SK-N-SH (cell line): ENCODE measurements at regions not wholly inside any gene's neighbourhood (a gene's known extent, or its start where the extent isn't known, plus 50 kb on each side); places are given as distances from the start of the nearest gene placed in this dataset.

Experiments used
- CTCF ChIA-PET: fragments of 300-600, 350-600 bp; formaldehyde crosslinking; extraction: SDS; loops from one replicate; lab custom pipeline; 2021; lab: Yijun Ruan, JAX
- POLR2A ChIA-PET: fragments of 350-600 bp; sonication (Branson Sonifier 250); formaldehyde crosslinking; extraction: SDS; loops from one replicate; lab custom pipeline; 2020; ENCODE audit warnings: antibody characterized with exemption, inconsistent platforms; lab: Yijun Ruan, JAX
- DNase-seq: peaks from one replicate; pipeline ENCODE4 v3.0.0; 2012
- H2AFZ ChIP-seq: fragments of 200-600 bp; sonication (generic); 2 replicates; pipeline ENCODE4 v1.8.1; 2016; ENCODE audit warnings: antibody characterized with exemption, mild to moderate bottlenecking, low read depth
- H3F3A ChIP-seq: fragments of 200-600 bp; sonication (generic); replicated peaks from 2 replicates; pipeline ENCODE3; 2016; ENCODE audit warnings: antibody characterized with exemption, mild to moderate bottlenecking; ENCODE audit not compliant: insufficient read depth
- H3K27ac ChIP-seq, 2 experiments: fragments of 200-500 bp in 1 of 2; fragments of 200-600 bp in 1 of 2; sonication (Bioruptor generic) in 1 of 2; sonication (generic), shearing (Covaris generic) in 1 of 2; 2 replicates each; pipeline versions ENCODE4 v1.5.1 to v1.6.1; 2014 to 2016; ENCODE audit warnings: low read depth in 2 of 2, inconsistent platforms in 1 of 2, low read length in 1 of 2, mild to moderate bottlenecking in 1 of 2, mixed read lengths in 1 of 2
- H3K27me3 ChIP-seq: fragments of 200-600 bp; sonication (generic), shearing (Covaris generic); 2 replicates; pipeline ENCODE4 v1.6.1; 2016; ENCODE audit warnings: mixed run types; ENCODE audit not compliant: insufficient read depth
- H3K36me3 ChIP-seq, 2 experiments: fragments of 200-500 bp in 1 of 2; fragments of 200-600 bp in 1 of 2; sonication (Bioruptor generic) in 1 of 2; sonication (generic) in 1 of 2; replicated peaks in 1 of 2; 2 replicates each; pipeline versions ENCODE3 to v1.5.1; 2014 to 2016; ENCODE audit warnings: low read length in 1 of 2, mild to moderate bottlenecking in 1 of 2; ENCODE audit not compliant: insufficient read depth in 2 of 2, control insufficient read depth in 1 of 2
- H3K4me1 ChIP-seq, 2 experiments: fragments of 200-500 bp in 1 of 2; fragments of 200-600 bp in 1 of 2; sonication (Bioruptor generic) in 1 of 2; sonication (generic), shearing (Covaris generic) in 1 of 2; 2 replicates each; pipeline versions ENCODE4 v1.5.1 to v1.6.1; 2014 to 2016; ENCODE audit warnings: low read depth in 1 of 2, low read length in 1 of 2, mixed run types in 1 of 2; ENCODE audit not compliant: insufficient read depth in 2 of 2, control insufficient read depth in 1 of 2
- H3K4me2 ChIP-seq: fragments of 200-600 bp; sonication (generic), shearing (Covaris generic); 2 replicates; pipeline ENCODE4 v1.6.1; 2017; ENCODE audit warnings: mixed run types
- H3K4me3 ChIP-seq, 2 experiments: fragments of 200-500 bp in 1 of 2; fragments of 200-600 bp in 1 of 2; sonication (Bioruptor generic) in 1 of 2; sonication (generic), shearing (Covaris generic) in 1 of 2; 2 replicates each; pipeline versions ENCODE4 v1.5.1 to v1.8.1; 2014 to 2016; ENCODE audit warnings: low read depth in 2 of 2, inconsistent platforms in 1 of 2, low read length in 1 of 2, mild to moderate bottlenecking in 1 of 2, mixed read lengths in 1 of 2, moderate library complexity in 1 of 2
- H3K79me2 ChIP-seq: fragments of 200-600 bp; sonication (generic); 2 replicates; pipeline ENCODE4 v1.8.1; 2017; ENCODE audit warnings: mild to moderate bottlenecking; ENCODE audit not compliant: insufficient read depth
- H3K9ac ChIP-seq: fragments of 200-600 bp; sonication (generic); 2 replicates; pipeline ENCODE4 v1.6.1; 2017; ENCODE audit warnings: mixed run types
- H3K9me2 ChIP-seq: fragments of 200-600 bp; sonication (generic); 2 replicates; pipeline ENCODE4 v1.6.1; 2017; ENCODE audit warnings: mixed run types
- H3K9me3 ChIP-seq: fragments of 200-600 bp; sonication (generic); 2 replicates; pipeline ENCODE4 v1.6.1; 2017; ENCODE audit warnings: mixed run types, mild to moderate bottlenecking, moderate library complexity
- H4K20me1 ChIP-seq: fragments of 200-600 bp; sonication (generic); 2 replicates; pipeline ENCODE4 v1.6.1; 2017; ENCODE audit warnings: mild to moderate bottlenecking, mixed run types; ENCODE audit not compliant: insufficient read depth
- EZH2phosphoT487 ChIP-seq: fragments of 200-600 bp; sonication (generic); IDR thresholded peaks from 2 replicates; pipeline ENCODE4 v1.6.1; 2017; ENCODE audit warnings: low read depth, mixed run types, mild to moderate bottlenecking, antibody characterized with exemption, moderate library complexity, borderline replicate concordance
- FOSL2 ChIP-seq: IDR thresholded peaks from 2 replicates; pipeline ENCODE4 v1.4.0; 2012; ENCODE audit warnings: low read depth, mild to moderate bottlenecking, moderate library complexity, borderline replicate concordance
- FOXM1 ChIP-seq: IDR thresholded peaks from 2 replicates; pipeline ENCODE4 v1.4.0; 2012; ENCODE audit warnings: low read depth, mild to moderate bottlenecking
- GATA2 ChIP-seq: sonication (generic); formaldehyde crosslinking; IDR thresholded peaks from 2 replicates; pipeline ENCODE4 v1.5.0; 2020; ENCODE audit warnings: mild to moderate bottlenecking, missing genetic modification reagents
- MEF2A ChIP-seq: IDR thresholded peaks from 2 replicates; pipeline ENCODE4 v1.4.0; 2012; ENCODE audit warnings: low read depth, borderline replicate concordance
- MXI1 ChIP-seq: IDR thresholded peaks from 2 replicates; pipeline ENCODE4 v1.6.1; 2012; ENCODE audit warnings: mild to moderate bottlenecking, low read depth, low read length, improper control_type of control experiment
- NFIC ChIP-seq: IDR thresholded peaks from 2 replicates; pipeline ENCODE4 v1.4.0; 2012; ENCODE audit warnings: borderline replicate concordance
- NRF1 ChIP-seq: IDR thresholded peaks from 2 replicates; pipeline ENCODE4 v1.6.1; 2012; ENCODE audit warnings: low read depth, mild to moderate bottlenecking, low read length
- RCOR1 ChIP-seq: fragments of 150-350 bp; IDR thresholded peaks from 2 replicates; pipeline ENCODE4 v1.6.1; 2017; ENCODE audit warnings: antibody characterized with exemption, low read length
- RFX5 ChIP-seq: IDR thresholded peaks from 2 replicates; pipeline ENCODE4 v1.6.1; 2012; ENCODE audit warnings: mild to moderate bottlenecking, improper control_type of control experiment, low read length
- SMC3 ChIP-seq: IDR thresholded peaks from 2 replicates; pipeline ENCODE4 v1.6.1; 2012; ENCODE audit warnings: low read depth, low read length, improper control_type of control experiment
- TCF12 ChIP-seq: IDR thresholded peaks from 2 replicates; pipeline ENCODE4 v1.4.0; 2012
- WGBS: methylation state at CpG from one replicate; pipeline ENCODE4 v1.1.6; 2017; ENCODE audit warnings: low lambda C conversion rate; 5-methylcytosine and 5-hydroxymethylcytosine counted together
- TF ChIP-seq, protein P1 (sequence below): fragments of 150-350 bp; IDR thresholded peaks from 2 replicates; pipeline ENCODE4 v1.6.1; 2016; ENCODE audit warnings: mild to moderate bottlenecking, low read depth, low read length
- TF ChIP-seq, protein P2 (sequence below): fragments of 150-350 bp; IDR thresholded peaks from 2 replicates; pipeline ENCODE4 v1.6.1; 2017; ENCODE audit warnings: antibody characterized with exemption, low read length, low read depth, borderline replicate concordance
- TF ChIP-seq, protein P3 (sequence below): IDR thresholded peaks from 2 replicates; pipeline ENCODE4; 2012
- TF ChIP-seq, protein P4 (sequence below): fragments of 200-600 bp; sonication (generic); IDR thresholded peaks from 2 replicates; pipeline ENCODE4 v1.6.1; 2017; ENCODE audit warnings: antibody characterized with exemption, mild to moderate bottlenecking, moderate library complexity
- TF ChIP-seq, protein P5 (sequence below): IDR thresholded peaks from 2 replicates; pipeline ENCODE4 v1.6.1; 2012; ENCODE audit warnings: mild to moderate bottlenecking, low read depth, low read length, moderate library complexity
- TF ChIP-seq, protein P6 (sequence below): IDR thresholded peaks from 2 replicates; pipeline ENCODE4 v1.4.0; 2012; ENCODE audit warnings: low read depth, borderline replicate concordance

DNA sequence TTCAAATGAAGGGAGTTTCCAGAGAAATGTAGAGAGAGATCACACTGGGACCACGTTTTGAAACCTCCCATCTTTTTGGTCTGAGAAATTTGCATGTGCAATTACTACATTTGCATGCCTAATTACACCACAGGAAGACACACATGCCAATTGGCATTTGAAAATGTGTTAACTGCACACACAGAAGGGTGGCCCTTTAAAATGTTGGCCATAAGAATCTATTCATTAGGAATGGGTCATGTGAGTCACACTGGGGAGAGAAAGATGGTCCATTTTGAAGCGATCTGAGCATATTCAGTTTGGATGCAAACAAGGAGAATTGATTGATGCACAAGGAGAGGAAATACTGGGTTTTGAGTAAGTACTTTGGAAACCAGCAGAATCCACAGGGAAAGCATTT is 1407.1 kb upstream of the ACVR2A start:
- no peaks in the 10 kb centered on the region for H4K20me1 ChIP-seq
- no peaks in the 10 kb centered on the region for H3F3A ChIP-seq
- 4% methylated on average over 2 of the region's 2 CpGs for WGBS
- no peaks in the 10 kb centered on the region for H3K27me3 ChIP-seq
- no peaks in the 10 kb centered on the region for H3K4me1 ChIP-seq
- ChIA-PET POLR2A (no interaction called here), CTCF (no interaction called here)
- H3K9me2 ChIP-seq = no peaks in the 10 kb centered on the region
- no peak overlapping the region for H3K4me3 ChIP-seq
- H2AFZ ChIP-seq = no peak overlapping the region
- no peak overlapping the region for H3K27ac ChIP-seq
- no peaks in the 10 kb centered on the region for H3K36me3 ChIP-seq
- no peaks in the 10 kb centered on the region for H3K9me3 ChIP-seq
- H3K4me2 ChIP-seq = no peak overlapping the region
- no peak overlapping the region for H3K9ac ChIP-seq
- H3K79me2 ChIP-seq = no peaks in the 10 kb centered on the region
- TF ChIP-seq MXI1 (no peak), RFX5 (no peak), EZH2phosphoT487 (no peak)
- TF ChIP-seq, protein P1, sequence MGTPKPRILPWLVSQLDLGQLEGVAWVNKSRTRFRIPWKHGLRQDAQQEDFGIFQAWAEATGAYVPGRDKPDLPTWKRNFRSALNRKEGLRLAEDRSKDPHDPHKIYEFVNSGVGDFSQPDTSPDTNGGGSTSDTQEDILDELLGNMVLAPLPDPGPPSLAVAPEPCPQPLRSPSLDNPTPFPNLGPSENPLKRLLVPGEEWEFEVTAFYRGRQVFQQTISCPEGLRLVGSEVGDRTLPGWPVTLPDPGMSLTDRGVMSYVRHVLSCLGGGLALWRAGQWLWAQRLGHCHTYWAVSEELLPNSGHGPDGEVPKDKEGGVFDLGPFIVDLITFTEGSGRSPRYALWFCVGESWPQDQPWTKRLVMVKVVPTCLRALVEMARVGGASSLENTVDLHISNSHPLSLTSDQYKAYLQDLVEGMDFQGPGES = no peak
- no peak for DNase-seq

DNA sequence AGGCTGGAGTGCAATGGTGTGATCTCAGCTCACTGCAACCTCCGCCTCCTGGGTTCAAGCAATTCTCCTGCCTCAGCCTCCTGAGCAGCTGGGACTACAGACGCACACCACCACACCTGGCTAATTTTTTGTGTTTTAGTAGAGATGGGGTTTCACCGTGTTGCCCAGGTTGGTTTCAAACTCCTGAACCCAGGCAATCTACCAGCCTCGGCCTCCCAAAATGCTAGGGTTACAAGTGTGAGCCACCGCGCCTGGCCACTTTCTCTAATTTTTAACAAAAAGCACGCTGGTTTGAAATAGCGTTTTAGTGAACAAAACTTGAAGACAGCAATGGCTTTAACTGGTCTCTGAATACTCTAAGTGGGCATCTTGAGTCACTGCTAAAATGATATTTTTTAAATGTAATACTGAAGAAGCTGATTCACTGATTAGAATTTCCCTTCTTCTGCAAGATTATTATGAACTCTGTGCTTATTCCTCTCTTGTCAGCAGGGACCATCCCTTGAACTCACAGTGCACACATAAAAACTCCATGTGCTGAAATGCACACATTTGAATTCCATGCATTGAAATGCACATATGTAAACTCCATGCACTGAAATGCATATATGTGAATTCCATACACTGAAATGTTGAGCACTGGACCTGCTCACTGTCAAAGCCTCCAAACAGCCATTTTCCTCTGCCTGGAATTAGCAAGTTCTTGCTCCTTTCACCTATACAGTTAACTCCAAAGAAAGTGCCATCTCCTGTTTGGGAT is 1411.5 kb upstream of the ACVR2A start:
- no peak overlapping the region for H3K27ac ChIP-seq
- no peak for DNase-seq
- 57% methylated on average over 8 of the region's 8 CpGs for WGBS
- no peak overlapping the region for H2AFZ ChIP-seq
- no peaks in the 10 kb centered on the region for H3K4me1 ChIP-seq
- ChIA-PET POLR2A (no interaction called here), CTCF (no interaction called here)
- H3K27me3 ChIP-seq = no peaks in the 10 kb centered on the region
- H3K9me3 ChIP-seq = no peaks in the 10 kb centered on the region
- H3K4me3 ChIP-seq = no peak overlapping the region
- H3K36me3 ChIP-seq = no peaks in the 10 kb centered on the region
- no peaks in the 10 kb centered on the region for H4K20me1 ChIP-seq
- H3K9me2 ChIP-seq = no peaks in the 10 kb centered on the region
- H3K4me2 ChIP-seq = no peak overlapping the region
- TF ChIP-seq, protein P2, sequence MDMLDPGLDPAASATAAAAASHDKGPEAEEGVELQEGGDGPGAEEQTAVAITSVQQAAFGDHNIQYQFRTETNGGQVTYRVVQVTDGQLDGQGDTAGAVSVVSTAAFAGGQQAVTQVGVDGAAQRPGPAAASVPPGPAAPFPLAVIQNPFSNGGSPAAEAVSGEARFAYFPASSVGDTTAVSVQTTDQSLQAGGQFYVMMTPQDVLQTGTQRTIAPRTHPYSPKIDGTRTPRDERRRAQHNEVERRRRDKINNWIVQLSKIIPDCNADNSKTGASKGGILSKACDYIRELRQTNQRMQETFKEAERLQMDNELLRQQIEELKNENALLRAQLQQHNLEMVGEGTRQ = no peak
- TF ChIP-seq, protein P3, sequence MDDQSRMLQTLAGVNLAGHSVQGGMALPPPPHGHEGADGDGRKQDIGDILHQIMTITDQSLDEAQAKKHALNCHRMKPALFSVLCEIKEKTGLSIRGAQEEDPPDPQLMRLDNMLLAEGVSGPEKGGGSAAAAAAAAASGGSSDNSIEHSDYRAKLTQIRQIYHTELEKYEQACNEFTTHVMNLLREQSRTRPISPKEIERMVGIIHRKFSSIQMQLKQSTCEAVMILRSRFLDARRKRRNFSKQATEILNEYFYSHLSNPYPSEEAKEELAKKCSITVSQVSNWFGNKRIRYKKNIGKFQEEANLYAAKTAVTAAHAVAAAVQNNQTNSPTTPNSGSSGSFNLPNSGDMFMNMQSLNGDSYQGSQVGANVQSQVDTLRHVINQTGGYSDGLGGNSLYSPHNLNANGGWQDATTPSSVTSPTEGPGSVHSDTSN = no peak
- no peak for TF ChIP-seq SMC3
- TF ChIP-seq, protein P4, sequence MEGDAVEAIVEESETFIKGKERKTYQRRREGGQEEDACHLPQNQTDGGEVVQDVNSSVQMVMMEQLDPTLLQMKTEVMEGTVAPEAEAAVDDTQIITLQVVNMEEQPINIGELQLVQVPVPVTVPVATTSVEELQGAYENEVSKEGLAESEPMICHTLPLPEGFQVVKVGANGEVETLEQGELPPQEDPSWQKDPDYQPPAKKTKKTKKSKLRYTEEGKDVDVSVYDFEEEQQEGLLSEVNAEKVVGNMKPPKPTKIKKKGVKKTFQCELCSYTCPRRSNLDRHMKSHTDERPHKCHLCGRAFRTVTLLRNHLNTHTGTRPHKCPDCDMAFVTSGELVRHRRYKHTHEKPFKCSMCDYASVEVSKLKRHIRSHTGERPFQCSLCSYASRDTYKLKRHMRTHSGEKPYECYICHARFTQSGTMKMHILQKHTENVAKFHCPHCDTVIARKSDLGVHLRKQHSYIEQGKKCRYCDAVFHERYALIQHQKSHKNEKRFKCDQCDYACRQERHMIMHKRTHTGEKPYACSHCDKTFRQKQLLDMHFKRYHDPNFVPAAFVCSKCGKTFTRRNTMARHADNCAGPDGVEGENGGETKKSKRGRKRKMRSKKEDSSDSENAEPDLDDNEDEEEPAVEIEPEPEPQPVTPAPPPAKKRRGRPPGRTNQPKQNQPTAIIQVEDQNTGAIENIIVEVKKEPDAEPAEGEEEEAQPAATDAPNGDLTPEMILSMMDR = no peak
- TF ChIP-seq RCOR1 = no peak
- no peak for TF ChIP-seq GATA2
- TF ChIP-seq, protein P5, sequence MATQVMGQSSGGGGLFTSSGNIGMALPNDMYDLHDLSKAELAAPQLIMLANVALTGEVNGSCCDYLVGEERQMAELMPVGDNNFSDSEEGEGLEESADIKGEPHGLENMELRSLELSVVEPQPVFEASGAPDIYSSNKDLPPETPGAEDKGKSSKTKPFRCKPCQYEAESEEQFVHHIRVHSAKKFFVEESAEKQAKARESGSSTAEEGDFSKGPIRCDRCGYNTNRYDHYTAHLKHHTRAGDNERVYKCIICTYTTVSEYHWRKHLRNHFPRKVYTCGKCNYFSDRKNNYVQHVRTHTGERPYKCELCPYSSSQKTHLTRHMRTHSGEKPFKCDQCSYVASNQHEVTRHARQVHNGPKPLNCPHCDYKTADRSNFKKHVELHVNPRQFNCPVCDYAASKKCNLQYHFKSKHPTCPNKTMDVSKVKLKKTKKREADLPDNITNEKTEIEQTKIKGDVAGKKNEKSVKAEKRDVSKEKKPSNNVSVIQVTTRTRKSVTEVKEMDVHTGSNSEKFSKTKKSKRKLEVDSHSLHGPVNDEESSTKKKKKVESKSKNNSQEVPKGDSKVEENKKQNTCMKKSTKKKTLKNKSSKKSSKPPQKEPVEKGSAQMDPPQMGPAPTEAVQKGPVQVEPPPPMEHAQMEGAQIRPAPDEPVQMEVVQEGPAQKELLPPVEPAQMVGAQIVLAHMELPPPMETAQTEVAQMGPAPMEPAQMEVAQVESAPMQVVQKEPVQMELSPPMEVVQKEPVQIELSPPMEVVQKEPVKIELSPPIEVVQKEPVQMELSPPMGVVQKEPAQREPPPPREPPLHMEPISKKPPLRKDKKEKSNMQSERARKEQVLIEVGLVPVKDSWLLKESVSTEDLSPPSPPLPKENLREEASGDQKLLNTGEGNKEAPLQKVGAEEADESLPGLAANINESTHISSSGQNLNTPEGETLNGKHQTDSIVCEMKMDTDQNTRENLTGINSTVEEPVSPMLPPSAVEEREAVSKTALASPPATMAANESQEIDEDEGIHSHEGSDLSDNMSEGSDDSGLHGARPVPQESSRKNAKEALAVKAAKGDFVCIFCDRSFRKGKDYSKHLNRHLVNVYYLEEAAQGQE = no peak
- no peak for TF ChIP-seq FOXM1
- TF ChIP-seq NFIC = no peak
- no peak for TF ChIP-seq EZH2phosphoT487
- no peak for TF ChIP-seq TCF12
- no peak for TF ChIP-seq NRF1
- TF ChIP-seq, protein P6, sequence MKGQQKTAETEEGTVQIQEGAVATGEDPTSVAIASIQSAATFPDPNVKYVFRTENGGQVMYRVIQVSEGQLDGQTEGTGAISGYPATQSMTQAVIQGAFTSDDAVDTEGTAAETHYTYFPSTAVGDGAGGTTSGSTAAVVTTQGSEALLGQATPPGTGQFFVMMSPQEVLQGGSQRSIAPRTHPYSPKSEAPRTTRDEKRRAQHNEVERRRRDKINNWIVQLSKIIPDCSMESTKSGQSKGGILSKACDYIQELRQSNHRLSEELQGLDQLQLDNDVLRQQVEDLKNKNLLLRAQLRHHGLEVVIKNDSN = no peak
- TF ChIP-seq FOSL2 = no peak
- no peak for TF ChIP-seq MEF2A
- no peaks in the 10 kb centered on the region; the same call in 1 of the 2 replicates for H3K79me2 ChIP-seq
- H3F3A ChIP-seq = no peaks in the 10 kb centered on the region
- no peak overlapping the region for H3K9ac ChIP-seq
